ENCODE measurements at regions not wholly inside any gene's neighbourhood (a gene's known extent, or its start where the extent isn't known, plus 50 kb on each side); places are given as distances from the start of the nearest gene placed in this dataset.

DNA sequence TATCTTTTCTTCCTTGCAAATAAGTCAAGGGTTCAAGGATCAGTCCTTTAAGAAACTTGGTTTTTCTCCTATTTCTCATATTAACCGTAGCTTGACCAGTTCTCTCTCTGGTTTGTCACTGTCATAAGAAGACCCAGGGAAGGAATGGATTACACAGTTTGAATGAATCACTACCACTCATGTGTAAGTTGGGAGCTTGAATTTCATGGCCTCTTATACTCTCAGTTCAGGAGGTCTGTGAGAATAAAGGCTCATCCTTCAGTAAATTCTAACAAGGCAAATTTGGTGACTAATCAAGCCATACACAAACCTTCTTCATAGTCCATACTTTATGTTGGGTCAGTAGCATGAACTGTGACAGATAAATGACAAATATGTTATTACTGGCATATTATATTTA, 323.1 kb upstream of the ACTBL2 start:
- no peak overlapping the region for H3K27ac ChIP-seq (ENCODE audit: low read depth)
- DNase-seq (ENCODE audit: extremely low spot score) = no peak
- no peaks in the 10 kb centered on the region for H3K4me1 ChIP-seq (ENCODE audit: insufficient read depth)
- no peak overlapping the region for H3K4me3 ChIP-seq (ENCODE audit: low read depth, low read length)
- 100% methylated on average over 1 of the region's 1 CpG for WGBS
- no peaks in the 10 kb centered on the region for H3K36me3 ChIP-seq (ENCODE audit: insufficient read depth)

DNA sequence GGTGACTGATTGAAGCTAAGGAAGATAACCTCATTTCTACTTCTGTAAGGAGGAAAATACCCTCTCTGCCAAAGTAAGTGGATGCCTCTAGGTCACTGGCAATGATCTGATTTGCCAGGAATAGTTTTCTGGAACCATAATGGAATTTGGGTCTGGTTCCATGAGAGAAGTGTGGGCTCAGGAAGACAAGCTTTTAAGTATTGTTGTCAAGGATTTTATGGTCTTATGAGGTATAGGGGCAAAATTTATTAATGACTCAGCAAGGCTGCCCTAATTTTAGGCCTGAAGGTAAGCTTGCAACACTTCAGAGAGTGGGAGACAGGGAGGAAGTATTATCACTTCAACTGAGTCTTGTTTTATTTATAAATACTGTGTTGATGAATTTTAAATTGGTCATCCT, 322.6 kb upstream of the ACTBL2 start:
- Histone ChIP-seq H3K4me3 (ENCODE audit: low read depth, low read length) (no peak overlapping the region), H3K36me3 (ENCODE audit: insufficient read depth) (no peaks in the 10 kb centered on the region), H3K4me1 (ENCODE audit: insufficient read depth) (no peaks in the 10 kb centered on the region), H3K27ac (ENCODE audit: low read depth) (no peak overlapping the region)
- DNase-seq (ENCODE audit: extremely low spot score) = no peak

DNA sequence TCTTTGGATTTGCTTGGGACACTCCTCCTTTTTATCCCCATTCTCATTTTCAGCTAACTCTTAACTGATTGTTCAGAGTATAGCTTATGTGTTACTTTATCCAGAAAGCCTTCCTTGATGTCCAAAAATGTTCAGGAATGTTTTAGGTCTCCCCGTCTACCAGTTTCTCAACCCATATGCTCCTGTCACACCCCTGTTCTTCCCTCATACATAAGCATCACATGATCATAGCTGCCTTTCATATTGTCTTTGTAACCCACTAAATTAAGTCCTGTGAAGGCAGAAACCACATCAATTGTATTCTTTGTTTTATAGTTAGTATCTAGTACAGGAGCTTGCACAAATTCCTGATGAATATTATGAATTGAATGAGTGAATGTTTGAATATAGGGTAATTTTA, 321.9 kb upstream of the ACTBL2 start:
- Histone ChIP-seq H3K4me3 (ENCODE audit: low read depth, low read length) (no peak overlapping the region), H3K27ac (ENCODE audit: low read depth) (no peak overlapping the region), H3K36me3 (ENCODE audit: insufficient read depth) (no peaks in the 10 kb centered on the region), H3K4me1 (ENCODE audit: insufficient read depth) (no peaks in the 10 kb centered on the region)
- DNase-seq (ENCODE audit: extremely low spot score) = no peak
- WGBS = 92% methylated on average over 1 of the region's 1 CpG

GRCh38 chr5:57804007-57804444, 321.4 kb upstream of the ACTBL2 start:
- Histone ChIP-seq H3K4me3 (ENCODE audit: low read depth, low read length) (no peak overlapping the region), H3K4me1 (ENCODE audit: insufficient read depth) (no peaks in the 10 kb centered on the region), H3K36me3 (ENCODE audit: insufficient read depth) (no peaks in the 10 kb centered on the region), H3K27ac (ENCODE audit: low read depth) (no peak overlapping the region)
- no peak for DNase-seq (ENCODE audit: extremely low spot score)
- WGBS = 27% methylated on average over 2 of the region's 2 CpGs

GRCh38 chr5:57802131-57802530, 319.5 kb upstream of the ACTBL2 start:
- Histone ChIP-seq H3K4me1 (ENCODE audit: insufficient read depth) (no peaks in the 10 kb centered on the region), H3K4me3 (ENCODE audit: low read depth, low read length) (no peak overlapping the region), H3K27ac (ENCODE audit: low read depth) (no peak overlapping the region), H3K36me3 (ENCODE audit: insufficient read depth) (no peaks in the 10 kb centered on the region)
- WGBS = 81% methylated on average over 3 of the region's 3 CpGs
- DNase-seq (ENCODE audit: extremely low spot score) = no peak

DNA sequence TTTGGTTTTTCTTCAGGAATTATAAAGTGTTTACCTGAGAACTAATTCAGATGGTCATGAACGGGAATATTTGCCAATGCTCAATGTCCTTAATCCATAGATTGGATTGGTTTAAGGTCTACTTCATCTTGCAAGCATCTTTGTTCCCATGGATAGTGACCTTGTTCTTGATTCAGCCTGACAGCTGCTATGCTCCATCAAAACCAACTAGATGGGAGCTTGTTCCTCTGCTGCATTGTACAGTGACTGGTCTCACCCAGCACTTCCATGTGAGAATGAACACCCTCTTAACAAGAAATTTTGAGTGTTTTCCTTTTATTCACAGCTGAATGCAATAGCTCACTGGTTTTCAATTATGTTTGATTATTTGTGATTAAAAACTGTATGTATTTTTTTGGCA, 312.6 kb upstream of the ACTBL2 start:
- no peak overlapping the region for H3K4me3 ChIP-seq (ENCODE audit: low read depth, low read length)
- DNase-seq (ENCODE audit: extremely low spot score) = no peak
- no peaks in the 10 kb centered on the region for H3K36me3 ChIP-seq (ENCODE audit: insufficient read depth)
- H3K27ac ChIP-seq (ENCODE audit: low read depth) = no peak overlapping the region
- WGBS = 93% methylated on average over 1 of the region's 1 CpG
- H3K4me1 ChIP-seq (ENCODE audit: insufficient read depth) = no peaks in the 10 kb centered on the region

DNA sequence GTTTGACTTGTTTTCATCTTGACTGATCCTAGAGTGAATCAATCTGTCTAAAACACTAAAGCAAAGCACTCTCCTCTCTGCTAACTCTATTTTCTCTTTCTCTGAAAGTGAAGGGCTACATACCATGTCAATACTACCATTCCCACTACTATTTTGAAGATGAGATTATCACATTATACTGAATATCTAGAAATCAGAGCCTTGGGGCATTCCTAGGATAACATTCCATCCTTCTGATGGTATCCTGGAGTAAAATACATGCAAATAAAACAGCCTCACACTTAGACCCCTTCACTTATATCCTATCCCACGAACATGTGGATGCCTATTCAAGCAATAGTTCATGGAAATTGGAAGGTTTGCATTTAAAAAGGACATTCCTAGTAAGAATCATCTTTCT, 309.3 kb upstream of the ACTBL2 start:
- H3K27ac ChIP-seq (ENCODE audit: low read depth) = no peak overlapping the region
- H3K4me3 ChIP-seq (ENCODE audit: low read depth, low read length) = no peak overlapping the region
- DNase-seq (ENCODE audit: extremely low spot score) = no peak
- 84% methylated on average over 1 of the region's 1 CpG for WGBS
- H3K4me1 ChIP-seq (ENCODE audit: insufficient read depth) = no peaks in the 10 kb centered on the region
- no peaks in the 10 kb centered on the region for H3K36me3 ChIP-seq (ENCODE audit: insufficient read depth)

GRCh38 chr5:57785946-57786345, 303.3 kb upstream of the ACTBL2 start:
- Histone ChIP-seq H3K27ac (ENCODE audit: low read depth) (no peak overlapping the region), H3K36me3 (ENCODE audit: insufficient read depth) (no peaks in the 10 kb centered on the region), H3K4me3 (ENCODE audit: low read depth, low read length) (no peak overlapping the region), H3K4me1 (ENCODE audit: insufficient read depth) (no peaks in the 10 kb centered on the region)
- 86% methylated on average over 2 of the region's 2 CpGs for WGBS
- no peak for DNase-seq (ENCODE audit: extremely low spot score)

- no peak for DNase-seq (ENCODE audit: extremely low spot score)
- no peak overlapping the region for H3K27ac ChIP-seq (ENCODE audit: low read depth)
- no peaks in the 10 kb centered on the region for H3K4me1 ChIP-seq (ENCODE audit: insufficient read depth)
- WGBS = 73% methylated on average over 3 of the region's 3 CpGs
- H3K4me3 ChIP-seq (ENCODE audit: low read depth, low read length) = no peak overlapping the region
- no peaks in the 10 kb centered on the region for H3K36me3 ChIP-seq (ENCODE audit: insufficient read depth)
Measured at GRCh38 chr5:57784121-57784520, 301.5 kb upstream of the ACTBL2 start.

DNA sequence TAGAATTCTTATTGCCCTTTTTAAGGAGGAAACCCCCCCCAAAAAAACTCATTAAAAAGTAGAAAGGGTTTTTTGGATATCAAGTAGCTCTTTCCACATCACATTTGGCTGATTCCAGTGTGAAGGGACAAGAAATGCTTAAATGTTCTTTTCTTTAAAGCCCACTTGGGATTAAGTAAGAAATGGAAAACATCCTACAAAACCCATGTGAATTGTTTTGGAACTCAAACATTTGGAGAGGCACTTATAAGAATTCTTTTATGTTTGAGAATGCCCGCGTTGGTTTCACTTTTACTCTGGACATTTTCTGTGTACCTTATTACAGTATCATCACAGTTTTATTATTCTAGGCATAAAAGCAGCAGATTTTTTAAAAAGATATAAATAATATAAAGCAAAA, 301.1 kb upstream of the ACTBL2 start:
- no peak for DNase-seq (ENCODE audit: extremely low spot score)
- Histone ChIP-seq H3K36me3 (ENCODE audit: insufficient read depth) (no peaks in the 10 kb centered on the region), H3K27ac (ENCODE audit: low read depth) (no peak overlapping the region), H3K4me3 (ENCODE audit: low read depth, low read length) (no peak overlapping the region), H3K4me1 (ENCODE audit: insufficient read depth) (no peaks in the 10 kb centered on the region)
- 59% methylated on average over 2 of the region's 2 CpGs for WGBS

DNA sequence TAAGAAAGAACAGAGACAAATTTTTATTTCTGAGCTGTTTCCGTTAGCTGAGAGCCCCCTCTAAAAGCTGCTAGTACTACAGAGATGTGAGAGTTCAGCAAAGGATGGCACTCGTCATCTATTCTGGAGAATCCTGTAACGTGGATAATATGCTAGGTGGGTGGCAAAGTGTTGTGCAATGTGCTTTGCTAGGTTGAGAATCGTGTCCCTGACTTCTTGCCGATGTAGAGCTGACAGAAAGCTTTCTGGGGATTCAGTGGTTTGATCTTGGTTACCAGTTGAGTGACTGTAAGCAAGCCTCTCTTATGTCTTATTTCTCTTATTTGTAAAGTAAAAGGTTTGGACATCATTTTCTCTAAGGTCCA, 298.3 kb upstream of the ACTBL2 start:
- H3K36me3 ChIP-seq (ENCODE audit: insufficient read depth) = no peaks in the 10 kb centered on the region
- 94% methylated on average over 5 of the region's 5 CpGs for WGBS
- H3K4me1 ChIP-seq (ENCODE audit: insufficient read depth) = no peaks in the 10 kb centered on the region
- no peak overlapping the region for H3K27ac ChIP-seq (ENCODE audit: low read depth)
- no peak for DNase-seq (ENCODE audit: extremely low spot score)
- no peak overlapping the region for H3K4me3 ChIP-seq (ENCODE audit: low read depth, low read length)

DNA sequence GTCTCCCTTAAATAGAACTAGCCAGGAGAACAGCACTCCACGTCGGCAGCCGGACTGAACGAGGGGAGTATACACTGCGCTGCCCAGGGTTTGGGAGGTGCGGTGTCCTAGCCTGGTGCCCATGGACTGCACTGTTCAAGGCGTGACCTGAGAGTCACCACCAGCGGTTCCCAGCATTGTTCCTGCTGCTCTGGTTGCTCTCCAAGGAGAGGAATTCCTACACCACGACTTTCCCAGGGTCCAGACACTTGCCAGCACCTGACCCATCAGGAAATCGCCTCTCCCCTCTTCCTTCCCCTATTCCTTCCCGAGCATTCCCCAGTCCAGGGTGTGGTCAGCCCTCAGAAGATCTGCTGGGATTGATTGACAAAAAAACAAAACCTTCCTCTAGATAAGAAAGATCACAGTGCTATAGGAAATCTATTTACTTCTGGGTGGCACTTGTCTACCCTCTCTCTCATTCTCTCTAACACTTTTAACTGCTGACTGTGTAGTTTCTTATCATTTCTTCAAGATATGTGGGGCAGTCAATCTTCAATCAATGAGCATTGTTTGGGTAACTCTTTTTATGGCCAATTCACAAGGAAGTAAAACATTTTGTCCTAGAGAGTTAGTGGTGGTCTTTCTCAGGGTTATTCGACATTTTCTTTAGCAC, 297.8 kb upstream of the ACTBL2 start:
- 80% methylated on average over 12 of the region's 12 CpGs for WGBS
- no peak overlapping the region for H3K27ac ChIP-seq (ENCODE audit: low read depth)
- no peak overlapping the region for H3K4me3 ChIP-seq (ENCODE audit: low read depth, low read length)
- no peak for DNase-seq (ENCODE audit: extremely low spot score)
- no peaks in the 10 kb centered on the region for H3K4me1 ChIP-seq (ENCODE audit: insufficient read depth)
- H3K36me3 ChIP-seq (ENCODE audit: insufficient read depth) = no peaks in the 10 kb centered on the region

- DNase-seq (ENCODE audit: extremely low spot score) = no peak
Measured at GRCh38 chr5:57779383-57780223, 297.0 kb upstream of the ACTBL2 start.

GRCh38 chr5:57778501-57779091, 296.0 kb upstream of the ACTBL2 start:
- H3K27ac ChIP-seq (ENCODE audit: low read depth) = no peak overlapping the region
- H3K4me3 ChIP-seq (ENCODE audit: low read depth, low read length) = no peak overlapping the region
- no peaks in the 10 kb centered on the region for H3K4me1 ChIP-seq (ENCODE audit: insufficient read depth)
- H3K36me3 ChIP-seq (ENCODE audit: insufficient read depth) = no peaks in the 10 kb centered on the region
- DNase-seq (ENCODE audit: extremely low spot score) = no peak
- WGBS = 95% methylated on average over 1 of the region's 1 CpG

More at GRCh38 chr5:57779383-57780223, 297.0 kb upstream of the ACTBL2 start:
- H3K4me3 ChIP-seq (ENCODE audit: low read depth, low read length) = no peak overlapping the region
- no peaks in the 10 kb centered on the region for H3K4me1 ChIP-seq (ENCODE audit: insufficient read depth)
- no peak overlapping the region for H3K27ac ChIP-seq (ENCODE audit: low read depth)
- no peaks in the 10 kb centered on the region for H3K36me3 ChIP-seq (ENCODE audit: insufficient read depth)
- WGBS = 33% methylated on average over 3 of the region's 3 CpGs

Measured in urinary bladder (tissue), 3 donors.